GM23338 (cell line): ENCODE measurements at regions not wholly inside any gene's neighbourhood (a gene's known extent, or its start where the extent isn't known, plus 50 kb on each side); places are given as distances from the start of the nearest gene placed in this dataset.

Source experiments
- ATAC-seq: fragments of 200-7000 bp; cut with Tn5 transposase; 3 replicates; pipeline ENCODE4 v1.9.1; 2020
- DNase-seq: peaks from one replicate; pipeline ENCODE4 v3.0.0-alpha.2; 2015; ENCODE audit warnings: low spot score
- H2AFZ ChIP-seq: fragments of 200-600 bp; sonication (generic); 2 replicates; pipeline ENCODE4 v1.8.0; 2016; ENCODE audit warnings: antibody characterized with exemption, mild to moderate bottlenecking, moderate library complexity
- H3F3A ChIP-seq: fragments of 200-600 bp; sonication (generic); replicated peaks from 2 replicates; pipeline ENCODE4 v1.8.0; 2017; ENCODE audit warnings: antibody characterized with exemption, mixed run types, low read depth
- H3K27ac ChIP-seq: fragments of 200-600 bp; sonication (generic); 2 replicates; pipeline ENCODE4 v1.6.1; 2016; ENCODE audit warnings: low read depth
- H3K27me3 ChIP-seq: fragments of 200-600 bp; sonication (generic); 2 replicates; pipeline ENCODE4 v1.8.0; 2016; ENCODE audit warnings: mild to moderate bottlenecking, mixed run types, moderate library complexity; ENCODE audit not compliant: insufficient read depth
- H3K36me3 ChIP-seq: fragments of 200-600 bp; sonication (generic); 2 replicates; pipeline ENCODE4 v1.8.0; 2016; ENCODE audit warnings: mild to moderate bottlenecking; ENCODE audit not compliant: insufficient read depth
- H3K4me1 ChIP-seq: fragments of 200-600 bp; sonication (generic); 2 replicates; pipeline ENCODE4 v1.8.0; 2016; ENCODE audit warnings: mild to moderate bottlenecking, moderate library complexity; ENCODE audit not compliant: insufficient read depth
- H3K4me2 ChIP-seq: fragments of 200-600 bp; sonication (generic); 2 replicates; pipeline ENCODE4 v1.7.1; 2017; ENCODE audit warnings: mixed run types
- H3K4me3 ChIP-seq: fragments of 200-600 bp; sonication (generic); 2 replicates; pipeline ENCODE4 v1.6.1; 2016; ENCODE audit warnings: mixed run types
- H3K79me2 ChIP-seq: fragments of 200-600 bp; sonication (generic); replicated peaks from 2 replicates; pipeline ENCODE4 v1.8.0; 2017; ENCODE audit warnings: mild to moderate bottlenecking; ENCODE audit not compliant: insufficient read depth
- H3K9me2 ChIP-seq: fragments of 200-600 bp; sonication (generic); 2 replicates; pipeline ENCODE4 v1.8.0; 2017; ENCODE audit not compliant: insufficient read depth
- H4K20me1 ChIP-seq: fragments of 200-600 bp; sonication (generic); replicated peaks from 2 replicates; pipeline ENCODE4 v1.8.0; 2017; ENCODE audit warnings: mild to moderate bottlenecking; ENCODE audit not compliant: insufficient read depth
- H3K27ac Mint-ChIP-seq: 2 replicates; pipeline ENCODE4 v1.8.0; 2020; ENCODE audit warnings: inconsistent platforms, mild to moderate bottlenecking, moderate library complexity, mixed read lengths
- H3K27me3 Mint-ChIP-seq: 3 replicates; pipeline ENCODE4 v1.8.0; 2022; ENCODE audit warnings: low read depth, mild to moderate bottlenecking, moderate library complexity, mixed read lengths, inconsistent platforms; ENCODE audit not compliant: insufficient read depth, poor library complexity
- H3K36me3 Mint-ChIP-seq: 3 replicates; pipeline ENCODE4 v1.8.0; 2021; ENCODE audit warnings: low read depth, mild to moderate bottlenecking, inconsistent platforms, moderate library complexity, mixed read lengths
- H3K4me1 Mint-ChIP-seq: 3 replicates; pipeline ENCODE4 v1.8.0; 2020; ENCODE audit warnings: mild to moderate bottlenecking, inconsistent platforms, mixed read lengths
- H3K4me3 Mint-ChIP-seq: 3 replicates; pipeline ENCODE4 v1.8.0; 2021; ENCODE audit warnings: moderate library complexity, mild to moderate bottlenecking, inconsistent platforms, mixed read lengths
- H3K9me3 Mint-ChIP-seq: 3 replicates; pipeline ENCODE4 v1.8.0; 2020; ENCODE audit warnings: moderate library complexity, mild to moderate bottlenecking, inconsistent platforms, mixed read lengths
- CREB1 ChIP-seq: fragments of 250-450 bp; sonication (Bioruptor Pico); IDR thresholded peaks from 2 replicates; pipeline ENCODE4 v1.5.0; 2020; ENCODE audit warnings: low read depth, mild to moderate bottlenecking, moderate library complexity
- EZH2 ChIP-seq: fragments of 200-600 bp; sonication (generic); IDR thresholded peaks from one replicate; pipeline ENCODE4 v1.8.0; 2017; ENCODE audit warnings: antibody characterized with exemption, mild to moderate bottlenecking, low read depth; ENCODE audit not compliant: unreplicated experiment
- EZH2phosphoT487 ChIP-seq: fragments of 200-600 bp; sonication (generic); IDR thresholded peaks from one replicate; pipeline ENCODE4 v1.8.1; 2018; ENCODE audit warnings: antibody characterized with exemption; ENCODE audit not compliant: unreplicated experiment
- JUNB ChIP-seq: IDR thresholded peaks from one replicate; pipeline ENCODE4 v1.6.1; 2016; ENCODE audit warnings: antibody characterized with exemption; ENCODE audit not compliant: unreplicated experiment
- NANOG ChIP-seq: IDR thresholded peaks from 2 replicates; pipeline ENCODE4 v1.6.1; 2016; ENCODE audit warnings: antibody characterized with exemption, borderline replicate concordance
- POLR2AphosphoS5 ChIP-seq: IDR thresholded peaks from 2 replicates; pipeline ENCODE4 v1.6.1; 2016; ENCODE audit warnings: antibody characterized with exemption, low read depth
- STAT1 ChIP-seq: IDR thresholded peaks from one replicate; pipeline ENCODE4 v1.6.1; 2016; ENCODE audit warnings: antibody characterized with exemption; ENCODE audit not compliant: unreplicated experiment
- ZNF114 ChIP-seq: fragments of 250-450 bp; sonication (Bioruptor Pico); IDR thresholded peaks from 2 replicates; pipeline ENCODE4 v1.5.0; 2020; ENCODE audit warnings: mild to moderate bottlenecking, moderate library complexity
- ZNF331 ChIP-seq: fragments of 250-450 bp; sonication (Bioruptor Pico); IDR thresholded peaks from 2 replicates; pipeline ENCODE4 v1.5.0; 2020; ENCODE audit warnings: low read depth, mild to moderate bottlenecking, moderate library complexity
- TF ChIP-seq, protein P1 (sequence below): fragments of 250-450 bp; sonication (Bioruptor Pico); IDR thresholded peaks from 2 replicates; pipeline ENCODE4 v1.5.0; 2020; ENCODE audit warnings: mild to moderate bottlenecking, moderate library complexity
- TF ChIP-seq, protein P2 (sequence below): IDR thresholded peaks from one replicate; pipeline ENCODE4 v1.6.1; 2018; ENCODE audit warnings: antibody characterized with exemption; ENCODE audit not compliant: unreplicated experiment
- TF ChIP-seq, protein P3 (sequence below), 2 experiments: fragments of 200-600 bp in 1 of 2; sonication (generic) in 1 of 2; conservative IDR thresholded peaks; 2 replicates each; pipeline versions ENCODE4 v1.5.1 to v1.6.1; 2016 to 2017; ENCODE audit warnings: antibody characterized with exemption in 2 of 2, low read depth in 2 of 2, mild to moderate bottlenecking in 2 of 2, moderate library complexity in 1 of 2

DNA sequence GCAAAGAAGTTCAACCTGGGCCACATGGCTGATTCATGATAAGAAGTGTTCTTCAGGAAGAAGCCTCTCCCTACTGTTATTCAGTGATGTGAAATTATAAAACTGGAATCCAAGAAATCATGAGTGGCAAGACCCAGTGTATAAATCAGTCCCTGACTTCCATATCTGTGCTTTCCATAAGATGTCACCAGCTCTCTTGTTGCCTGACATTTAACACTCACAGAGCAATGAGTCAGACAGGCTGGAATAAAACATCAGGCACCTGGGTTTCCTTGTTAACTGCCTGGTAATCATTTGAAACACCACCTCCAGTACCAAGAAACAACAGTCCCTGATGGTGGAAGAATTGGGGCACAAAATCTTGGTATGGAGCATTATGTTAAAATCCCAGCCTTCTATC, 76.1 kb downstream of the SCG2 start:
- Mint-ChIP-seq H3K27me3 (no peaks in the 10 kb centered on the region), H3K27ac (no peak overlapping the region), H3K4me3 (no peak overlapping the region), H3K36me3 (peaks cover 4% of the 10 kb centered on the region; the same call in 2 of the 3 replicates), H3K9me3 (peaks cover 13% of the 10 kb centered on the region), H3K4me1 (no peaks in the 10 kb centered on the region)
- H4K20me1 ChIP-seq: no peaks in the 10 kb centered on the region
- H3K79me2 ChIP-seq: no peaks in the 10 kb centered on the region
- ATAC-seq (no peak), DNase-seq (no peak)
- no peak overlapping the region for H3K4me3 ChIP-seq
- no peaks in the 10 kb centered on the region for H3K36me3 ChIP-seq
- no peak overlapping the region for H3K27ac ChIP-seq
- no peaks in the 10 kb centered on the region for H3K9me2 ChIP-seq
- no peak overlapping the region for H3K4me2 ChIP-seq
- H3K27me3 ChIP-seq: no peaks in the 10 kb centered on the region
- no peaks in the 10 kb centered on the region for H3F3A ChIP-seq
- H3K4me1 ChIP-seq: no peaks in the 10 kb centered on the region
- no peak overlapping the region for H2AFZ ChIP-seq
- TF ChIP-seq, protein P1, sequence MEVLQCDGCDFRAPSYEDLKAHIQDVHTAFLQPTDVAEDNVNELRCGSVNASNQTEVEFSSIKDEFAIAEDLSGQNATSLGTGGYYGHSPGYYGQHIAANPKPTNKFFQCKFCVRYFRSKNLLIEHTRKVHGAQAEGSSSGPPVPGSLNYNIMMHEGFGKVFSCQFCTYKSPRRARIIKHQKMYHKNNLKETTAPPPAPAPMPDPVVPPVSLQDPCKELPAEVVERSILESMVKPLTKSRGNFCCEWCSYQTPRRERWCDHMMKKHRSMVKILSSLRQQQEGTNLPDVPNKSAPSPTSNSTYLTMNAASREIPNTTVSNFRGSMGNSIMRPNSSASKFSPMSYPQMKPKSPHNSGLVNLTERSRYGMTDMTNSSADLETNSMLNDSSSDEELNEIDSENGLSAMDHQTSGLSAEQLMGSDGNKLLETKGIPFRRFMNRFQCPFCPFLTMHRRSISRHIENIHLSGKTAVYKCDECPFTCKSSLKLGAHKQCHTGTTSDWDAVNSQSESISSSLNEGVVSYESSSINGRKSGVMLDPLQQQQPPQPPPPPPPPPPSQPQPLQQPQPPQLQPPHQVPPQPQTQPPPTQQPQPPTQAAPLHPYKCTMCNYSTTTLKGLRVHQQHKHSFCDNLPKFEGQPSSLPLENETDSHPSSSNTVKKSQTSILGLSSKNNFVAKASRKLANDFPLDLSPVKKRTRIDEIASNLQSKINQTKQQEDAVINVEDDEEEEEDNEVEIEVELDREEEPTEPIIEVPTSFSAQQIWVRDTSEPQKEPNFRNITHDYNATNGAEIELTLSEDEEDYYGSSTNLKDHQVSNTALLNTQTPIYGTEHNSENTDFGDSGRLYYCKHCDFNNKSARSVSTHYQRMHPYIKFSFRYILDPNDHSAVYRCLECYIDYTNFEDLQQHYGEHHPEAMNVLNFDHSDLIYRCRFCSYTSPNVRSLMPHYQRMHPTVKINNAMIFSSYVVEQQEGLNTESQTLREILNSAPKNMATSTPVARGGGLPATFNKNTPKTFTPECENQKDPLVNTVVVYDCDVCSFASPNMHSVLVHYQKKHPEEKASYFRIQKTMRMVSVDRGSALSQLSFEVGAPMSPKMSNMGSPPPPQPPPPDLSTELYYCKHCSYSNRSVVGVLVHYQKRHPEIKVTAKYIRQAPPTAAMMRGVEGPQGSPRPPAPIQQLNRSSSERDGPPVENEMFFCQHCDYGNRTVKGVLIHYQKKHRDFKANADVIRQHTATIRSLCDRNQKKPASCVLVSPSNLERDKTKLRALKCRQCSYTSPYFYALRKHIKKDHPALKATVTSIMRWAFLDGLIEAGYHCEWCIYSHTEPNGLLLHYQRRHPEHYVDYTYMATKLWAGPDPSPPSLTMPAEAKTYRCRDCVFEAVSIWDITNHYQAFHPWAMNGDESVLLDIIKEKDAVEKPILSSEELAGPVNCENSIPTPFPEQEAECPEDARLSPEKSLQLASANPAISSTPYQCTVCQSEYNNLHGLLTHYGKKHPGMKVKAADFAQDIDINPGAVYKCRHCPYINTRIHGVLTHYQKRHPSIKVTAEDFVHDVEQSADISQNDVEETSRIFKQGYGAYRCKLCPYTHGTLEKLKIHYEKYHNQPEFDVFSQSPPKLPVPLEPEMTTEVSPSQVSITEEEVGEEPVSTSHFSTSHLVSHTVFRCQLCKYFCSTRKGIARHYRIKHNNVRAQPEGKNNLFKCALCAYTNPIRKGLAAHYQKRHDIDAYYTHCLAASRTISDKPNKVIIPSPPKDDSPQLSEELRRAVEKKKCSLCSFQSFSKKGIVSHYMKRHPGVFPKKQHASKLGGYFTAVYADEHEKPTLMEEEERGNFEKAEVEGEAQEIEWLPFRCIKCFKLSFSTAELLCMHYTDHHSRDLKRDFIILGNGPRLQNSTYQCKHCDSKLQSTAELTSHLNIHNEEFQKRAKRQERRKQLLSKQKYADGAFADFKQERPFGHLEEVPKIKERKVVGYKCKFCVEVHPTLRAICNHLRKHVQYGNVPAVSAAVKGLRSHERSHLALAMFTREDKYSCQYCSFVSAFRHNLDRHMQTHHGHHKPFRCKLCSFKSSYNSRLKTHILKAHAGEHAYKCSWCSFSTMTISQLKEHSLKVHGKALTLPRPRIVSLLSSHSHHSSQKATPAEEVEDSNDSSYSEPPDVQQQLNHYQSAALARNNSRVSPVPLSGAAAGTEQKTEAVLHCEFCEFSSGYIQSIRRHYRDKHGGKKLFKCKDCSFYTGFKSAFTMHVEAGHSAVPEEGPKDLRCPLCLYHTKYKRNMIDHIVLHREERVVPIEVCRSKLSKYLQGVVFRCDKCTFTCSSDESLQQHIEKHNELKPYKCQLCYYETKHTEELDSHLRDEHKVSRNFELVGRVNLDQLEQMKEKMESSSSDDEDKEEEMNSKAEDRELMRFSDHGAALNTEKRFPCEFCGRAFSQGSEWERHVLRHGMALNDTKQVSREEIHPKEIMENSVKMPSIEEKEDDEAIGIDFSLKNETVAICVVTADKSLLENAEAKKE (CRISPR knock-in tag): no peak
- TF ChIP-seq ZNF114 (CRISPR knock-in tag) (no peak), NANOG (no peak), EZH2phosphoT487 (no peak), POLR2AphosphoS5 (no peak), CREB1 (CRISPR knock-in tag) (no peak), ZNF331 (CRISPR knock-in tag) (no peak), JUNB (no peak), EZH2 (no peak), STAT1 (no peak)
- TF ChIP-seq, protein P2, sequence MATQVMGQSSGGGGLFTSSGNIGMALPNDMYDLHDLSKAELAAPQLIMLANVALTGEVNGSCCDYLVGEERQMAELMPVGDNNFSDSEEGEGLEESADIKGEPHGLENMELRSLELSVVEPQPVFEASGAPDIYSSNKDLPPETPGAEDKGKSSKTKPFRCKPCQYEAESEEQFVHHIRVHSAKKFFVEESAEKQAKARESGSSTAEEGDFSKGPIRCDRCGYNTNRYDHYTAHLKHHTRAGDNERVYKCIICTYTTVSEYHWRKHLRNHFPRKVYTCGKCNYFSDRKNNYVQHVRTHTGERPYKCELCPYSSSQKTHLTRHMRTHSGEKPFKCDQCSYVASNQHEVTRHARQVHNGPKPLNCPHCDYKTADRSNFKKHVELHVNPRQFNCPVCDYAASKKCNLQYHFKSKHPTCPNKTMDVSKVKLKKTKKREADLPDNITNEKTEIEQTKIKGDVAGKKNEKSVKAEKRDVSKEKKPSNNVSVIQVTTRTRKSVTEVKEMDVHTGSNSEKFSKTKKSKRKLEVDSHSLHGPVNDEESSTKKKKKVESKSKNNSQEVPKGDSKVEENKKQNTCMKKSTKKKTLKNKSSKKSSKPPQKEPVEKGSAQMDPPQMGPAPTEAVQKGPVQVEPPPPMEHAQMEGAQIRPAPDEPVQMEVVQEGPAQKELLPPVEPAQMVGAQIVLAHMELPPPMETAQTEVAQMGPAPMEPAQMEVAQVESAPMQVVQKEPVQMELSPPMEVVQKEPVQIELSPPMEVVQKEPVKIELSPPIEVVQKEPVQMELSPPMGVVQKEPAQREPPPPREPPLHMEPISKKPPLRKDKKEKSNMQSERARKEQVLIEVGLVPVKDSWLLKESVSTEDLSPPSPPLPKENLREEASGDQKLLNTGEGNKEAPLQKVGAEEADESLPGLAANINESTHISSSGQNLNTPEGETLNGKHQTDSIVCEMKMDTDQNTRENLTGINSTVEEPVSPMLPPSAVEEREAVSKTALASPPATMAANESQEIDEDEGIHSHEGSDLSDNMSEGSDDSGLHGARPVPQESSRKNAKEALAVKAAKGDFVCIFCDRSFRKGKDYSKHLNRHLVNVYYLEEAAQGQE: no peak
- TF ChIP-seq, protein P3, sequence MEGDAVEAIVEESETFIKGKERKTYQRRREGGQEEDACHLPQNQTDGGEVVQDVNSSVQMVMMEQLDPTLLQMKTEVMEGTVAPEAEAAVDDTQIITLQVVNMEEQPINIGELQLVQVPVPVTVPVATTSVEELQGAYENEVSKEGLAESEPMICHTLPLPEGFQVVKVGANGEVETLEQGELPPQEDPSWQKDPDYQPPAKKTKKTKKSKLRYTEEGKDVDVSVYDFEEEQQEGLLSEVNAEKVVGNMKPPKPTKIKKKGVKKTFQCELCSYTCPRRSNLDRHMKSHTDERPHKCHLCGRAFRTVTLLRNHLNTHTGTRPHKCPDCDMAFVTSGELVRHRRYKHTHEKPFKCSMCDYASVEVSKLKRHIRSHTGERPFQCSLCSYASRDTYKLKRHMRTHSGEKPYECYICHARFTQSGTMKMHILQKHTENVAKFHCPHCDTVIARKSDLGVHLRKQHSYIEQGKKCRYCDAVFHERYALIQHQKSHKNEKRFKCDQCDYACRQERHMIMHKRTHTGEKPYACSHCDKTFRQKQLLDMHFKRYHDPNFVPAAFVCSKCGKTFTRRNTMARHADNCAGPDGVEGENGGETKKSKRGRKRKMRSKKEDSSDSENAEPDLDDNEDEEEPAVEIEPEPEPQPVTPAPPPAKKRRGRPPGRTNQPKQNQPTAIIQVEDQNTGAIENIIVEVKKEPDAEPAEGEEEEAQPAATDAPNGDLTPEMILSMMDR (conservative IDR thresholded peaks at IDR 0.05; ENCODE audit: low read depth in 2 of 2): no peak
